Esophagus mucosa (tissue), 1 donor: ENCODE measurements at regions not wholly inside any gene's neighbourhood (a gene's known extent, or its start where the extent isn't known, plus 50 kb on each side); places are given as distances from the start of the nearest gene placed in this dataset.
A peak's percentile ranks its signal among the peaks of the same experiment; 100 is the strongest.
"Not testable (repeated sequence)": the region's sequence is repeated elsewhere in the genome, so short reads cannot be mapped to it uniquely, and the experiment has no call there.

Experiments used
- ATAC-seq: fragments of 200-7000 bp; cut with Tn5 transposase; one replicate; pipeline ENCODE4 v1.9.1; 2020
- donor health status: DM: yes; HTN: yes; CAD: no.

- ATAC-seq, result no peak
Observed at GRCh38 chr6:82419132-82419581, 55.5 kb downstream of the TPBG start.

GRCh38 chr6:82419859-82420258 is 56.2 kb downstream of the TPBG start:
- ATAC-seq, result no peak

GRCh38 chr6:82430611-82431010 is 67.0 kb downstream of the TPBG start:
- ATAC-seq, result no peak

GRCh38 chr6:82436740-82437139 is 73.1 kb downstream of the TPBG start:
- ATAC-seq, result no peak

DNA sequence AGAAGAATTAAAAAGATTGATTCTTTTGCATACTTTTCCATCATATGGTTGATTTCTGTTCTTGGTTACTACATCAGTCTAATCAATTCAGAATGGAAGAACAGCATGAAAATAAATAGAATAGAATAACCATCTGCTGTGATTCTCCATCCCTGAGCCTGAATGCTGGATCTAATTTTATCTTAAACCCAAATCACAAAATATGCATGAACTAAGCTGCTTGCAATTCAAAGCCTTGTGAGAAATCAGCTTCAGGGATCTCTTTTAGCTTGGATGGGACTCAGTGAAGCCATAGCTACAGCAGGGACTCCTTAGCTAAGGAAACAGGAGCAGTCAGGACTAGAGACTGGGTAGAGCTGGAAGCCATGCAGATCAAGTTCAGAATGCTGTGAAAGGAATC is 74.1 kb downstream of the TPBG start:
- no peak for ATAC-seq

GRCh38 chr6:82441047-82441855 is 77.6 kb downstream of the TPBG start:
- no peak for ATAC-seq

- ATAC-seq, result no peak
Observed at GRCh38 chr6:82442061-82442719, 78.6 kb downstream of the TPBG start.

GRCh38 chr6:82458147-82458546 is 94.5 kb downstream of the TPBG start:
- ATAC-seq, result peak; percentile 100

DNA sequence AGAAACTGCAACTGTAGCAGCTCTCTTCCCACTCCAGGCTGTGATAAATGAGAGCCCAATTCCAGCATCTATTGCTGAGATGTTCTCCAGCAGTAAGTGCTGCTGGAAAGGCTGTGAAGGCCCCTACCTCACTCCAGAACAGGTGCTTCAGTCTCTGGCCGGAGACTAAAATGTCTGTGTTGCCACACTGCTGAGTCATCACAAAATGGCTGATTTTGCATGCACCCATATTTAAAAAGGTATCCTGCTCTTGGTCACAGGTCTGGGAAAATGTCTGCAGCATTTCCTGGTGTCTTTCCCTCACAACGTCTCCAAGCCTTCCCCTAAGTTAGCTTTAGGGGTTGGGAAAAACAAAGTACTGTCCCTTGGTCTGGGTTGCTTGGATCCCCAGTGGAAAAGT is 95.1 kb downstream of the TPBG start:
- ATAC-seq, result no peak

GRCh38 chr6:82461536-82461935 is 97.9 kb downstream of the TPBG start:
- no peak for ATAC-seq

GRCh38 chr6:82467338-82467737 is 103.7 kb downstream of the TPBG start:
- ATAC-seq, result no peak

DNA sequence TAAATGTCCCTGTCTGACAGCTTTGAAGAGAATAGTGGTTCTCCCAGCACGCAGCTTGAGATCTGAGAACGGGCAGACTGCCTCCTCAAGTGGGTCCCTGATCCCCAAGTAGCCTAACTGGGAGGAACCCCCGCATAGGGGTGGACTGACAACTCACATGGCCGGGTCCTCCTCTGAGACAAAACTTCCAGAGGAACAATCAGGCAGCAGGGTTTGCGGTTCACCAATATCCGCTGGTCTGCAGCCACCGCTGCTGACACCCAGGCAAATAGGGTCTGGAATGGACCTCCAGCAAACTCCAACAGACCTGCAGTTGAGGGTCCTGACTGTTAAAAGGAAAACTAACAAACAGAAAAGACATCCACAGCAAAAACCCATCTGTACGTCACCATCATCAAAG is 106.5 kb downstream of the TPBG start:
- ATAC-seq, result not testable (repeated sequence)

GRCh38 chr6:82475106-82475505 is 111.5 kb downstream of the TPBG start:
- ATAC-seq, result not testable (repeated sequence)

- no peak for ATAC-seq
Observed at GRCh38 chr6:82484001-82484400, 120.4 kb downstream of the TPBG start.

DNA sequence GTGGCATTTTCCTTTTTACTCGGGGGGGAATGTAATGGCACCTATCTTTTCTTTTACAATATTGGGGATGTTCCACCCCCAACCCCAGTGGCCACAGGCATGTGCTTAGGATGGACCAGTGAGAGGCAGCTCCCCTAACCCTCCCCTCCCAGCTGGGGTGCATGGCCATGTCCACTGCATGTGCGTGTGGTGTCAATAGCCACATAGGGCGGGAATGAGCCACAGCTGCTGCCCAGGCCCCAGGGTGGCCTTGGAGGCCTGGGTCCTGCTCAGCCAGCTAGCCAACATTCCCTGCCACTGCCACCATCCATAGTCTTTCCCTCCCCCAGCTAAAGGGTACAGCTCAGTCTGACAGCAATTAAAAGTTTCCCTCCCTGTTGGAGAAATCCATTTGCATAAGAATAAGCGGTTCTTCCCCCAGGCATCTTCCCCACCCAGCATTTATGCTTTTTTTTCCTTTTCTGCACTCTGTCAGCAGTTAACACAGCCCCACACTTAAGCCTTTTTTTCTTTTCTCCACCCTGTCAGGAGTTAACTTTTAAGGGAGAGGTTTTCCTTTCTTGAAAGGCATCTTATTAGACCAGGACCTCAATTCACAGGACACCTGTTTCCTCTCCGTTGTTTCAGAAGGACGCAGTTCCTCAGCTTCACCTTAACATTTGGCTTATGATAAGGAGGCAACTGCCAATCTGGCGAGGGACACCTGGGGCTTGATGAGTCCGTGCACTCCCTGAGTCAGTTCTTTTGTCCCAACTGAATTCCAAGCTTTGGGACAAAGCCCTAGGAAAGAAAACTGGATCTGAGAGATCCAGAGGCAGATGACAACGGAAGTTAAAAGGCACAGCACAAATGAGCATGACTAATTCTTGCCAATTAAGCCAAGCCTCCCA is 121.4 kb downstream of the TPBG start:
- ATAC-seq, result peak; percentile 53

DNA sequence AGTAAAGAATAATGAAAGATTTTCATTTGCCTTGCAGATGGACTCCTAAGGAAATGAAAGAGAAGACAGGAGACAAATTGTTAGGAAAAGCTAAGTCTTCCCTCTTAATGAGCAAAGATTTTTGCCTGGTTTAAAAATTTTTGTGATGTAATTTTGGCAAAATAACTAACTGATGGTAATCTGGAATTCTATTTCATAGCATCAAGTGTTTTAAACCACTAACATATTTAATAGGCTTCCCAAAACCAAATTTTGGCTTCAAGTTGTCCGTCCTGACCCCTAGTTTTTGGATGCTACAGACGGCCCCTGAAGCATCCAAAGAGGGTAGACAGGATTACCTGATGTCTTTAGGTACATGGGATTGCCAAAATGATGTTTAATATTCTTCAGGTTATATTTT is 124.3 kb downstream of the TPBG start:
- ATAC-seq, result no peak

GRCh38 chr6:82488403-82488802 is 124.8 kb downstream of the TPBG start:
- no peak for ATAC-seq

DNA sequence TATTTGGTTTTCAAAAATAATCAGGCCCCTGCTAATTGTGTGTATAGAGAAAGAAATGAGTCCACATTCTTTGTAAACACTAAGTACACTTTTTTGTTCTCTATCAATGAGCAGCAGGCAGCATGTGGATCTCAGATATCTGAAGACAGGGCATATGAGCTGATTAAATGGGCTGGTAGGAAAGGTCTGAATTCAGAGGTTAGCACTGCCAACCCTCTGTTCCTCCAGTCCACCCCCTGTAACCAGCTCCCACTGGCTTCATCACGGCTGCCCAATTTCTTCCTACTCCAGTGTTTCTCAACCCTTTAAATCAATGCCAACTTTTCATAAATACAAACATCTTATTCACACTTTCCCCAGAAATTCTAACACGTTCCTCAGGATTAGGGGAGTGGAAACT is 128.5 kb downstream of the TPBG start:
- ATAC-seq, result no peak

GRCh38 chr6:82493467-82493866 is 129.8 kb downstream of the TPBG start:
- ATAC-seq, result no peak

DNA sequence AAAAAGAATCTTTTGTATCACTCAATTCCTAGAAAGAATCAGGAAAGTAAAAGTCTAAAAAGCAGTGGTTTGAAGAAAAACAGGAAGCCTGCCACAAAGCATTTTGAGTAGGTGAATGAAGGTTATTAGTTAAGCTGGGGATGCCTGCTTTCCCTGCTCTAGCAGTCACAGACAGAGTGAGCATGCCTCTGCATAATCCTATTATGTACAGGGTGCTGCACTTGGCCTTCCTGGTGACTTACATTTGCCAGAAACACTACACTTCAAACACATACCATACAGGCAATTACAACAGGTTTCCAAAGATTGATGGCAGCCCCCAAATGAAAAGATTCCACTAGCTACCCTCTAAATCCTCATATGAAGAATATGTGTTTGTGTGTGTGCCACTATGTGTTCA is 130.8 kb downstream of the TPBG start:
- ATAC-seq, result no peak

GRCh38 chr6:82501901-82502300 is 138.3 kb downstream of the TPBG start:
- not testable (repeated sequence) for ATAC-seq

GRCh38 chr6:82506526-82506925 is 142.9 kb downstream of the TPBG start:
- no peak for ATAC-seq

GRCh38 chr6:82507112-82507511 is 143.5 kb downstream of the TPBG start:
- ATAC-seq, result no peak
